Femur (tissue), 1 donor: ENCODE measurements at regions not wholly inside any gene's neighbourhood (a gene's known extent, or its start where the extent isn't known, plus 50 kb on each side); places are given as distances from the start of the nearest gene placed in this dataset.
"Not testable (repeated sequence)": the region's sequence is repeated elsewhere in the genome, so short reads cannot be mapped to it uniquely, and the experiment has no call there.

Source experiments
- DNase-seq: peaks from one replicate; pipeline ENCODE4 v3.0.0-alpha.2; 2017

DNA sequence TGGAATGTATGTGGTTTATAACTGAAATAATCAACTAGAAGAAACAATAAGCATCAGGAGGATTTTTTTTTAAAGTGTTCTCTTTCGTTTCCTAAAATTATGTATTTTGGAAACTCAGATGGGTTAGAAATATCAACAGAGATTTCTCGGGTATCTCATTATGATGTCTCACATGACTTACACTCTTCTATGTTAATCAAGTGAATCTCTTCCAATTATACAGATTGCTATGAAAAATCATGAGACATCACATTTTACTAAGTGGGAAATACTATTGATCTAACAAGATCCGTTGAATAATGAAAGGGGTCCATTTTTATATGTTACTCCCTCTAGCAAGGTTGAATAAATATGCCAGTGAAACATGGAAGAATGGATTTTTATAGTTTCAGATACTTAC is 54.7 kb upstream of the NRIP1 start:
- no peak for DNase-seq

DNA sequence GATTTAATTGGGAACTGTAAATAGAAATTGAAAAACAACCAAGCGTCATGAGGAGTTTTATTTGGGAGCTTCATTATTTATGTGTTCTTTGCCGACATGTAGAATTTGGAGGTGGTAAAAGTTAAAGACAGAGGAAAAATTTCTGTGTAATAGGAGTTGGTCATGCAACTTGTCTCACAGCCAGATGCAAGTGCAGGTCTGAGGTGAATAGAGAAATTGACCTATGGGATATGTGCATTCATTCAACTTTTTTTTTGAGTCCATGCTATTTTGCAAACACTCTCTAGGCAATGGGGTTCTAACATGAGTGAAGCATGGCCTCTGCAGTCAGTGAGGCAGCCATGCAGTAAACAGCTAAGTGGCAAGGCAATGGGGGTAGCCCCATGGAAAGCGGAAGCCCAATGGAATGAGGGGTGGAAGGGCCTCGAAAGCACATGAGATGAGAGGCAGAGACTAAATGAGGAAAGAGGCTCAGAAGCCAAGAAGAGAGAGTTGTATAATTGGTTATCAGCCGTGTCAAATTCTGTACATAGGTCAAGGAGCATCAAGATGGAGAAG is 56.4 kb upstream of the NRIP1 start:
- no peak for DNase-seq

DNA sequence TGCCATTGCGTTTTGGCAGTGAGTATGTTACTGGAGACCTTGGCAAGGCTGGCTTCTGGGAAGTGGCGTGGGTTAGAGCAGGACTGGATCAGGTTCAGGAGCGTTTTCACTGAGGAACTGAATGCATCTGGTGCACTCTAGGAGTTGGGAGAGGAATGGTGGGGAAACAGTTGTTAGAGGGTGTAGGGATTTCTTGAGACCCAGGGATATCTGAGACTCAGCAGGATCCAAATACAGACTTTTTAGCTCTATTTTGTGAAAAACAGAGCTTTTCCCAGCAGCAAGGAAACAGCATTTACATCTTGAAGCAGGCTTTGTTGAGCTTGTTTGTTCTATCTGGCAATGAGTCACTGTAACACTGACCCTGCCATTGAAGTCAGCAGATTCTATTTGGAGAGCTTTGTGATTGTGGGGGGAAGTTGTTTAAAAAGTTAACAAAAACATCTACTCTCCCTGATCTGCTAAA is 56.9 kb upstream of the NRIP1 start:
- DNase-seq = peak; percentile 25

DNA sequence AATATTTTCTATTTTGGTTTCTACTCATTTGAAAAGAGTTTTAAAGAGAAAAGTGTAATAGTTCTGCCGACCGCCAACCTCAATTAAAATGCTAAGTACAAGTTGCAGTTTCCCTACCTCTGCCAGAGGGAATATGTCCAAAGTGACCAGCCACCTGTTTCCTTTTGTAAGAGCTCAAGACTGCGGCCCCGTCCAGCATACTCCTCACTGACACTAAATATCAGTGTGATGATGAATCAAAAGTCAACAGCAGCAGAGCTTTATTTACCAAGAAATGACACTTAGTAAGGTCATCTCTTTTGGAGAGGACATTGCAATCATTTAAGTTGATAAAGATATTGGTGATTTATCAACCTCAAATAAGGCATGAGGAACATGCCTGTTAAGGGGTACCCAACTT is 57.4 kb upstream of the NRIP1 start:
- DNase-seq = peak; percentile 28

DNA sequence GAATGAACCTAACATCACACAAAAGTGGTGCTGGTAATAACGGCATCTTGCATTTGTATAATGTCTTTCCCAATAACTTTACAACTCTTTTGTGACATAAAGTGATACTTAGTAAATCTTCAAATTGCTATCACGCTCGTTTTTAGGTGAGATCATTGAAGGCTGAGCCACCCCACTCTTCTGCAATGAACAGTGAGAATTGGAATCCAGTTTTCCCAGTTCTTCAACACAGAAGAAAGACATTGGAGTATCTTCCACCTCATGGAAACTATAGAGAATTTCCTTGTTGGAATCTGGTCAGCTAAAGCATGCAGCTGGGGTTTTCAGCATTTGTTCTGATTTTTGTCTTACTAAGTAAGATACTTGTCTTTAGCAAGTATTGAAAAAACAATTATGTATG is 59.9 kb upstream of the NRIP1 start:
- no peak for DNase-seq

DNA sequence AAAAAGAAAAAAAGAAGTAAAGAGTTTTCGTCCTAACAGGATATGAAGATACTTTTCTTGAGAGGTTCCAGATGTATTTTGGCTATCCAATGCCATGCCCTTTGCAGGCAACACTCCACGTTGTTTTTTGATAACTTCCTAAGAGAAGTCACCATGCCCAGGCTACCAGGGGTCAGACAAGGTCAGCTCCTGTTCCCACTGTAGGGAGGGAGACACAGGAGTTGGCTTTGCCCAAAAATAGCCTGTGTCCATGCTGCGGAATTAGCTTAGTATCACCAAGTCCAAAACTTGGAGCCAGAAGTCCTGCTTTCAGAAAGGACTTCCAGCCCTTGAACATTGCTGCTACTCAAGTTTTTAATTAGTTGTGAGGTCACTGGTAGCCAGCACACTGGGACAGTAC is 62.1 kb upstream of the NRIP1 start:
- no peak for DNase-seq

DNA sequence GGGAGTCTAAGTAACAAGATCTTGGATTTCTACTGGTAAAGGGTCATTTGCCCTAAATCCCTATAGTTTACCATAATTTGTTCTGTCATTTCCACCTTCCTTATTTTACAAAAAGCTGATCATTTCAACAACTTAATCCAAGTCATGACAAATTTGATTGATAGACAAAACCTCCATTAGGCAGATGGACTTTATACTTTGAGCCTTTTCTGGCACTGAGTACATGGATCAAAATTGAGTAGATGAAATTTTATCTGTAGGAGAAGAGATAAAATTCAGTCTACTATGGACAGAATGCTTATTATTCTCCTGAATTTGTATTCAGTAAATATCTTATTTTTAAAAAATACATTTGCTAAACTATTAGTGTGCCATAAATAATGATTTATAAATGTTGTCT is 62.6 kb upstream of the NRIP1 start:
- no peak for DNase-seq

DNA sequence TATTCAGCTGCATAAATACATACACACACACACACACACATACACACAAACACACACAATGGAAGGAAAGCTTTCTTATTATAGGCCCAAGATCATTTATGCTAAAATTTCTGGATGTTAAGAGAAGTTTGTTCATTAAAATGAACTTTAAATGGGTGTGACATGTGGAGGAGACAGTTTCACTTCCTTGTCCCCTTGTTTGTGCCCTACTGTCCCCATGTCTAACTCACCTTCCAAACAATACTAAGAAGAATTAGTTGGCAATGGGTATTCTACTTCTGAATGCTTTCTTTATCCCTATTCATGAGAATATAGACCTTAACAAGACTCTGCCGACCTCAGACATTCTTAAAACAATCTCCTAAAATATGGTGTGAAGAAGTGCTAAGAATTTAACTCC is 63.5 kb upstream of the NRIP1 start:
- no peak for DNase-seq

DNA sequence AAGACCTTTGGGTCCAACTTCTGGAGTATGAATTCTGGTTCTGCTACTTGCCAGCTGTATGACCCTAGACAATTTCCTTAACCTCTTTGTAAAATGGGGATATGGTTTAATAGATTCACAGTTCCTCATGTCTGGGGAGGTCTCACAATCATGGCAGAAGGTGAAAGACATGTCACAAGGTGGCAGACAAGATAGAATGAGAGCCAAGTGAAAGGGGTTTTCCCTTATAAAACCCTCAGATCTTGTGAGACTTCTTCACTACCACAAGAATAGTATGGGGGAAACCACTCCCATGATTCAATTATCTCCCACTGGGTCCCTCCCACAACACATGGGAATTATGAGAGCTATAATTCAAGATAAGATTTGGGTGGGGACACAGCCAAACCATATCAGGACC is 63.9 kb upstream of the NRIP1 start:
- not testable (repeated sequence) for DNase-seq

DNA sequence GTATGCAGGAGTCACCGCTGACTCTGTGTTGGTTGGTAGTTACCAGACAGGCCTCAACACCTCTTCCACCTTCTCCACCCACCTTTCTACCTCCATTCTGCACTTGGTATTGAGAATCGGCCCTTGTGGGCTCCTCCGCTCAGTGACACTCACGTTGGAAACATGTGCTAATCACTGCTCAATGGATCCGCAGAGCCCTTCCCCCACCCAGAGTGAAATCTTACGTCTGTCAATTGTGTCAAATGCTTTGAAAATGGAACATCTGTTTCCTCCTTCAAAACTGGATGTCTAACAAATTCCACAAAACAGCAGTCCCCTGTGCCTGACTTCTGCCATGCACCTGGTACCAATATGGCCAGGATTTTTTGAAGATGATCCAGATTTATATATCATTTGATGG is 65.5 kb upstream of the NRIP1 start:
- DNase-seq = no peak

DNA sequence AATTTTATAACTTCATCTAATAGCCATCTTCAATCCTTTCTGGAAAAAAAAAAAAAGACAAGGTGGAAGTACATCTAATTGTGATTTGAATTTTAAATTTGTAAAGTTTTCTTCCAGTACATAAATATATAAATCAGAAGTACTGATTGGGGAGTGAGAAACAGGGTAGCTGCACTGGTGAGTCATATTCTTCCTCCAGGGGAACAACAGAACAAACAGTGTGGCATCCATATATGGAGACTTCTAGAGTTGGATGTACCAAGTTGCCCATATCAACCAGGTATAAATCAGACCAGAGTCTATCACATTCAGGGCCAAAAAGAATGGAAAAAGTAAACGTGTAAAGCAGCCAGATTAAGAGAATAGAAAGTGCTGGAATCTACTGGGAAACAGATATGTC is 66.0 kb upstream of the NRIP1 start:
- no peak for DNase-seq

DNA sequence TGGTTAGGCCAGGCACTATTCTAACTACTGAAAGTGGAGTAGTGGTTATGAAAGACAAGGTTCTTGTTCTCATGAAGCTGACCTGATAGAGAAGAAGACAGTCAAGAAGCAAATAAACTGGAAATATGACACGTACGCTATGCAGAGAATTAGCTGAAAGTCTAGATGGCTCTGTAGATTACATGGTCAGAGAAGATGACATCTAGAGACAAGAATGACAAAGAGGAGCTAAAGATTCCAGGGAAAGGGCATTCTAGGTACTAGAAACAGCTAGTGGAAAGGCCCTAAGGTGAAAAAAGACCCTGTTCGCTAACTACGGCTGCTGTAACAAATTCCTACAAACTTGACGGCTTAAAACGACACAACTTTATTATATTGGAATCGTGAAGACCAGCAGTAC is 68.0 kb upstream of the NRIP1 start:
- DNase-seq = no peak

DNA sequence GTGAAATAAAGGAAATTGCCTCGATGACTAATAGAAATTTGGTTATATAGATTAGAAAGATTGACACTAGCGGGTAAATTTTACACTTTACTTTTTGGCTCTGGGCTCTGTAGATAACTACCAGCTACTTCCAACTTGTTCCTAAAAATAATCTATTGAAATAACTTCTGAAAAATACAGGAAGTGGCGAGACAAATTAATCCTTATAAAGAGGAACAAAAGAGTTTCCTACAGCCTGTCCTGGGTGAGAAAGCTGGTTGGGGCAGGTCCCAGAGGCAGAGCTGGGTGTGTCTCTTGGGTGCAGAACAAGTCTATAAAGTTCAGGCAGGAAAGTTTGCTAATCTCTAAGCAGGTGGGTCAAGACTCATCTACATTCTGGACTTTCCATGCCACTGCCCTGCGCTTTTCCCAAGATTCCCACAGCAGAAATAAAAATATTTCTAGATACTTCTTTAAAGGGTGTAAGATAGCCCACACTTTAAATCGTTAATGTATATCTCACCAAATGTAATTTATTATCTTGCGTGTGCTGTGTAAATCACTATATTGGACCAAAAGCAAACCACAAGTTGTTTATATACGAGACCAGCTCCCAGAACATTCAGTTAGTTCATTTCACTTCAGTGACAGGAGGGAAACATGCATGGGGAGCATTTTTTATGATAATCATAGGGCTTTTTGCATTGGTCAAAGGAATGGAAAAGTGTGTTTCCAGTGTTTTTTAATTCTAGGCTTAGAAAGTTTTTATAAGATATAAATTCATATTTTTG is 70.1 kb upstream of the NRIP1 start:
- no peak for DNase-seq

DNA sequence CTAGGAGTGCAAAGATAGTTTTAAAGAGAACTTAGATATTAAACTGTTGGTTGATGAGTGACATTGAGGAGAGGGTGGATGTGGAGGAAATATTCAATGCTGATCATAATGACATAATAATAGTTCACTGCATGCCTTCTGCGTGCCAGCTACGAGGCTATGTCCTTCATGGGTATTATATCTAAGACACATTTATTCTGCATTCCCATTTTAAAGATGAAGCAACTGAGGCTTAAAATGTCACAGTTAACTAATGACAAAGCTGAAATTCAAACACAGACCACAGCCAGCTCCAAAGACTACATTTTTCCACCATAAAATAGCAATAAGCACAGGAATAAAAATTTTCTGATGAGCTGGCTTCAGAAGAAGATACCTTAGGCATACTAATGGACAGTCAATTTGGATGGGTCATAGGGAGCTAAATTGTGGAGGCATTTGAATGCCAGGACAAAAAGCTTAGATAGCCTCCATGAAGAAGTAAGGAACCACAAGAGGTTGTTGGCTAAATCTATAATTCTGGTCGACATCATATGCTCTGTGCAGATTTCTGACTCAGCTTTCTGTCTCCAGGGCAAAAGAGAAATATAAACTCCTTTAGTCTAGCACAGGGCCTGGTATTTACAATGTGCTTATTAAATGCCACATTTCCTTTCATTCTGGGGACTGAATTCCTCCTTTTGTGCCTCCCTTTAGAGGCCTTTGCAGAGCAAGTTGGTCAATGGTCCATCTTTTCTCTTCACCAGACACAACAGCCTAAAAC is 71.2 kb upstream of the NRIP1 start:
- no peak for DNase-seq

DNA sequence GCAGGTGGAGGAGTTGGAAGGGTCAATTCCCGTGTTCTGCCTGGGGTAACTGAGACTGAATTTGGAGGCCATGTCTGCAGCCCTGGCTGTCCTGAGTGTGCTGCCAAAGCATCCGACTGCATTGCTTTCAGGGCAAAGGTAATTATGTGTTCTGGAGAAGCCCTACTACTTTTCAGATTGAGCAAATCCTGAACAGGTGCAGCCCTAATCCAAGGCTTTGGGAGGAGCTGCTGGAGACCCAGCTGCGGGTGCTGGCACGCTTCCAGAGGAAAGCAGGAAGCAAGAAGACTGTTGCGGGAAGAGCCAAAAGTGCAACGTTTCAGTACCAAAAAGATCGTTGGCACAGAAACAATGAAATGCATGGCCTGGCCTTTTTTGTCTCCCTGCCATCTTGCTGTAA is 73.7 kb upstream of the NRIP1 start:
- peak; percentile 71 for DNase-seq

DNA sequence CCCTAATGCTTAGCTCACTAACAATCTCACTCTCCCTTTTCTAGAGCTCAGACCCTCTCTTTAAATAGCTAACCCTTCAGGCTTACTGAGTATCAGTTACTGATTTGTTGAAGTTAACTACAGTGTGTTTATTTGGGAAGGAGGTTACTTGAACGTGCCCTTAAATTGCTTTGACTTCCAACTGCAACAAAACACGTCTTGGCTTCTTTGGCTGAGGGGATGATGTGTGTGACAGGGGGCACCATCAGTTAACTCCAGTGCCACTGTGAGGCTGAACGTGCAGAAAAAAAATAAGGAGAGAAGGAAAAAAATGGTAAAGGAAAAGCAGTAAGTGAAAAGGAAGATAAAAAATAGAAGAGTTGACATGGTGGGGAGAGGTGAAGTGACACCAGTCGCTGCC is 75.1 kb upstream of the NRIP1 start:
- no peak for DNase-seq

DNA sequence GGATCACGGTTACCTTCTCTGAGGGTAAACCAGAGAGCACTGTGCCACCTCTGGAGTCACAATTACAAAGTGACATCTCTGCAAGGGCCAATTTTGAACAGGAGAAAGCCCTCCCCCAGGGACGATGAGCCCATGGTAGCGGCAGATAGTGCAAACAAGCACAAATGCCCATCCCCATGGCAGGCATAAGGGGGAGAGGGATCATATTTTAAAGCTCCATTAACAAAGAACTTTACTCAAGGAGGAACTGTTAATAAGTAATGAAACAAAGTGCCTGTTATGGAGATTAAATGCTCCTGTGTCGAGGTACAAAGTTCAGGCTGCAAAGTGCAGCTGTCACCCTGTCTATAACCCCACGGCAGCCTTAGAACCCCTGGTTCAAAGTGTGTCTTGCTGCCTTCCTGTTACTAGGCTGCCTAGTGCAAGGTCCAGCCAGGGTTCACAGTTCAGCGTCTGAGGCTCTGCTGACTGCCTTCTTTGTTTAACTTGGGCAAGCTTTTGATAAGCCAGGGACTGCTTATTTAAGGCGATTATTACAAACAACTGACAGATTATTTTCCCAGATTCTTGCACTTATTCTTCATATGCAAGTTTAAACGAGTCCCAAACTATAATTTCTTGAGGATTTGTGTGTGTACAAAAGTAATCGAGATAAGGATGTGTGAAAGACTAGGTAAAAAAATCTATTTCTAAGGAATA is 75.7 kb upstream of the NRIP1 start:
- no peak for DNase-seq

DNA sequence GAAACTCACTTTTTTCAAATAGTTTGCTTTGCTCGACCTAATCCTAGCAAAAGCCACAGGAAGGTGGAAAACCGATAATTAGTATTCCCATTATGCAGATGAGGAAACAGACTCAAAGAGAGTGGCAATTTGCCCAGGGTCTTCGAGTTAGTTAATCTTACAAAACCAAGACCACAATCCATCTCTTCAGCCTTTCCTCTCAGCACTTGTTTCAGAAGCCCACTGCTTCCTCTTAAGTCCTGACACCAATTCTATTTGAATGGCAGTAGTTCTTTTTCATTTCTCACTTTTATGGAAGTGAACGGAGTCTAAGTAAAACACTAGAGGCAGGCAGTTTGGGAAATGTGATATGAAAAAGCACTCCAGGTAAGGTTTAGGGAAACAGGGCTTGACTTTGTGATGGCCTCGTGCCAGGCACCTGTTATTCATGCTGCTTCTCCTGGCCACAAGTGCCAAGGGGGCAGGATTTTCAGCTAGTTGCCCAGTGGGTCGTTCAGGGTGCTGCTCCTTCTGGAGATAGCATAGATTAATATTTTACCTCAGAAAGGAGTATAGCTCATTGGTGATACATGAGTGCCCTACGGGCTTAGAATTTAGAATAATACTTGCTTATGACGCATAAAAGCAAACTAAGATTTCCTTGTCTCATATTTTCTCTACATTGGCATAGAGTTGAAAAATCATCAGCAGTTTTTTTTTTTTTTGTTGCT is 76.6 kb upstream of the NRIP1 start:
- peak; percentile 45 for DNase-seq

DNA sequence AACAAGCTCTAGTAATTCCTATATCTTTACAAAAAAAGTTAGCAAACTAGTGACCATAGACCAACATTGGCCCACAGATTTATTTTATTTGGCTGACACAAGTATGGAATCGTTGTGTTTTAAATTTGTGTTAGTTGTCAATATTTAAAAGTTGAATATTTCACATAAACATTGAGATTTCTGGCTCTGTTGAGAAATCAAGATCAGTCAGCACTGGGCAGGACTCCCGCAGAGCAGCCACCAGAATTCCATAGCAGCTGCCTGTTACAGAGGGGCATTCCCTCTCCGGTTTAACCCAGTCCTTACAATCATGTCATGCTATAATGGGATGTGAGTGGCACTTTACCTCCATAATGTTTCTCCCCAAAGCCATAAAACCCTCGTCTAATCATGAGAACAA is 79.2 kb upstream of the NRIP1 start:
- DNase-seq = no peak

DNA sequence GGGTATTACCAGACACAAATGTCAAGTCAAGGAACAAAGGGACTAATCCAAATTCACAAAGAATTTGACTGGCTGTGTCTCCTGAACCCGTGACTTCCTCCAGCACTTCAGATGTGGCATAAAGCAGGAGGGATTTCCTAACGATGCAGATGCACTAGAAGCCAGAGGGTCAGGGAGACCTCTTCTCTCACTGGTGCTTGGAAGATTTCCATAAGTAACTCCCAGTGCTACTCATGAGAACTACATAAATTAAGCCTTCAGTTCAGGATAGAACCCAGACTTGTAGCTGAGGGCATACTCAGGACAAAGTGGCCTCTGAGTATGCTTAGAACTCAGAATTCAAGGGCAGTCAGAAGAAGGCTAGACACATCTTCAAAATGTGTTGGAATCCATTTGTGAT is 83.6 kb upstream of the NRIP1 start:
- DNase-seq = no peak

DNA sequence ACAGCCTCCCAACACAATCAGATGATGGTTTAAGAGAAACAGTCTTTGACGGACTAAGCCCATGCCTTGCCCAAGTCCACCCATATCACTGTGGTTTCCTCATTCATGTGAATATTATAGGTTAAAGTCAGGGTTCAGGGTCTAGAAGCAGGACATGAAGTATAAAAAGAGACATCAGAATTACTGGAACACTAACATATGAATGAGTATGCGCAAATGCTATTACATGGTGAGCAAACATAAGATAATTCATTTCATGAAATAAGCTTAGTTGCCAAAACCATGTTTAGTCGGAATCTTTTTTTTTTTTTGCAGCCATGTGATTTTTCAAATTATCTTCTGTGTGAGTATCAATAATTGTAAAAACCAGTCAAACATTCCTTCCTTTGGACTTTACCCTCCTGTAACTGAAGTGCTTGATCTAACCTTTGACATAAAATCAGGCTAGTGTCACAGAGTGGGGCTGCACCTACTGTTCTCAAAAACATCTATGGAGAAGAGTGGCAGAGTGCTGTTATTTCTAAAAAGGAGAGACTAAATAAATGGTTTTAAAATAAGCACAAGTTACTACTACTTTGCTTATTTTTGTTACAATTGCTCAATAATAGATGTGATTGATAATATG is 84.9 kb upstream of the NRIP1 start:
- DNase-seq = no peak

DNA sequence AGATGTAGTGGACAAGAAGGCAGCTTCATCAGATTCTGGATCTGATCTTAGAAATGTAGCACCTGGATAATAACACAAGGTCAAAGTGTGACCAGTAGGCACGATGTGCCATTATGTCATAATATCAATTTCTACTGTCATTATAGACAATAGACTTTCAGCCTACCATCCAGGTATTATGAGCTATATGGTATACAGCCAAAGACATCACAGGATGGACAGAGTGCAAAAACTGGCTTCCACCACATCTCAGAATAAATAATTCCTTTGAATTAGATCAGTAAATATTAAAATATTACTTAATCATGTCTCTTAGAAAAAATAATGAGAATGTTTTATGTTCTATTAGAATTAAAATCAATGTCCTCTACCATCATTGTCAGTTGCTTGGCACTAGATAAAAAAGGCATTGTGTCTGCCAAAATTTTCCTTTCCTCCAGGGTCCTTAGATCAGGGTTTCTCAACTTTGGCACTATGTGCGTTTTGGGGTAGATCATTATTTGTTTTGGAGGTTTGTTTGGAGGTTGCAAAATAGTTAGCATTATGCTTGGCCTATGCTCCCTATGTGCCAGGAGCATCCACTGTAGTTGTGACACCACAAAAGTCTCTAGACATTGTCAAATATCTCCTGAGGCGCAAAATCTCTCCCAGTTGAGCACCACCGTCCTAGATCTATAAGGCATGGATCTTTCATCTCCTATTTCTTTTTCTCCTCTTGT is 86.7 kb upstream of the NRIP1 start:
- no peak for DNase-seq
